Middle frontal gyrus (tissue), 1 donor: ENCODE measurements at regions not wholly inside any gene's neighbourhood (a gene's known extent, or its start where the extent isn't known, plus 50 kb on each side); places are given as distances from the start of the nearest gene placed in this dataset.
"Not testable (repeated sequence)": the region's sequence is repeated elsewhere in the genome, so short reads cannot be mapped to it uniquely, and the experiment has no call there.

ENCODE experiments used
- DNase-seq: peaks from one replicate; pipeline ENCODE4 v3.0.0-alpha.2; 2015; ENCODE audit warnings: low spot score; ENCODE audit errors: extremely low spot score

DNA sequence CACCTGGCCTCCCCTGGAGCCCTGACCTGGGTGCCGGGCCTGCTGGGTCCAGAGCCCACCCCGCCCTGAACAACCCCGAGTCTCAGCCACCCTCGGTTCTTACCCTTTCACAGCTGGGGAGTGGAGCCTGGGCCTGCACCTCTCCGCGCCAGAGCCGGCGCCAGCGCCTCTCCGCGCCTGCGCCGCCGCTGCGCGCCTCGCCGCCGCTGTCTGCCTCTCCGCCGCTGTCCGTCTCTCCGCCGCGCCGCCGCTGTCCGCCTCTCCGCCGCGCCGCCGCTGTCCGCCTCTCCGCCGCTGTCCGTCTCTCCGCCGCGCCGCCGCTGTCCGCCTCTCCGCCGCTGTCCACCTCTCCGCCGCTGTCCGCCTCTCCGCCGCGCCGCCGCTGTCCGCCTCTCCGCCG lies 326.9 kb upstream of the PLGLB1 start:
- not testable (repeated sequence) for DNase-seq

DNA sequence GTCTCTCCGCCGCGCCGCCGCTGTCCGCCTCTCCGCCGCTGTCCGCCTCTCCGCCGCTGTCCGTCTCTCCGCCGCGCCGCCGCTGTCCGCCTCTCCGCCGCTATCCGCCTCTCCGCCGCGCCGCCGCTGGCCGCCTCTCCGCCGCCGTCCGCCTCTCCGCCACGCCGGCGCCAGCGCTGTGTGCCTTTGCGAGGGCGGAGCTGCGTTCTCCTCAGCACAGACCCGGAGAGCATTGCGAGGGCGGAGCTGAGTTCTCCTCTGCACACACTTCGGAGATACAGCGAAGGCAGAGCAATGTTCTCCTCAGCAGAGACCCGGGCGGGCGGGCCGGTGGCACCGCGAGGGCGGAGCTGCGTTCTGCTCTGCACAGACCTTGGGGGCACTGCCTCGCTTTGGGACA lies 327.4 kb upstream of the PLGLB1 start:
- not testable (repeated sequence) for DNase-seq

DNA sequence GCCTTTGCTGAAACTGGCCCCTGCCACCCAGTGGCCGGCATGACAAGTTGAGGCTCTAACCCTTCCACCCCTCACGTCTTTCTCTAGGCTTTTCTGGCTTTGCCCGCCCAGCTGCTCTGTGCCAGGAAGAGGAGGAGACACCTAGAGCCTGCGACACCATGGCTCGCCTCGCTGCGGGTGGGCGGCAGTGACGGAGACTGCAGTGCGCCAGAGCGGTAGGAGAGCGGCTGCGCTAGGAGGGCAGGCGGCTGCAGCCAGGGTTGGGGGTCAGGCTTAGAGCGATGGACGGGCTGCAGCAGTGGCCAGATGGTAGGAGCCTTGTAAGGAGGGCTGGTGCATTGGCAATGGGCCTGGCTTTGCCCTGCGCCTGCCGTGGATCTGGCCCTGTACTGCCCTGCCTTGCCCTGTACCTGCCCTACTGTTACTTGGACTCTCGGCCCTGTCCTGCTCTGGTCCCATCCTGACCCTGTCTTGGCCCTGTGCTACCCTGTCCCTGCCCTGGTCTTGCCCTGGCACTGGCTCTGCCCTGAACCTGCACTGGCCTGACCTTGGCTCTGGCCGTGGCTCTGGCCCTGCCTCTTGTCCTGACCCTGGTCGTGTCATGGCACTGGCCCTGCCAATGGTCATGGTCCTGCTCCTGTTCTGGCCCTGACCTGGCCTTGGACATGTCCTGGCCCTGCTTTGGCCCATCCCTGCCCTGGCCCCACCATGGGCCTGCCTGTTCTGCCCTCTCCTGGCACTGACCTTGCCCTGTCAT lies 330.7 kb upstream of the PLGLB1 start:
- DNase-seq = not testable (repeated sequence)

DNA sequence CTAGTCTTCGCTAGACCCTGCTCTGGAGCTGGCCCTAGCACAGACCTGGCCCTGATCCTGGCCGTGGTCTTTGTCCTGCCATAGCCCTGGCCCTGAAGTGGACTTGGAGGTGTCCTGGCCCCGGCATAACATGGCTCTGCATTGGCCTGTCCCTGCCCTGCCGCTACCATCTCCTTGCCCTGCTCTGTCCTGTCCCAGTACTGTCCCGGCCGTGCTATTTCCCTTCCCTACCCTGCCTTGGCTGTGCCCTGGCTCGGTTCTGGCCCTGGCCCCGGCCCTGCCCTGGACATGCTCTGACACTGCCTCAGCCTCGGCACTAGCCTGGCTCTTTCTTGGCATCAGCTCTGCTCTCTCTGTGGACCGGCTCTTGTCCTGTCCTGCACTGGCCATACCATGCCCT lies 331.8 kb upstream of the PLGLB1 start:
- DNase-seq = not testable (repeated sequence)

DNA sequence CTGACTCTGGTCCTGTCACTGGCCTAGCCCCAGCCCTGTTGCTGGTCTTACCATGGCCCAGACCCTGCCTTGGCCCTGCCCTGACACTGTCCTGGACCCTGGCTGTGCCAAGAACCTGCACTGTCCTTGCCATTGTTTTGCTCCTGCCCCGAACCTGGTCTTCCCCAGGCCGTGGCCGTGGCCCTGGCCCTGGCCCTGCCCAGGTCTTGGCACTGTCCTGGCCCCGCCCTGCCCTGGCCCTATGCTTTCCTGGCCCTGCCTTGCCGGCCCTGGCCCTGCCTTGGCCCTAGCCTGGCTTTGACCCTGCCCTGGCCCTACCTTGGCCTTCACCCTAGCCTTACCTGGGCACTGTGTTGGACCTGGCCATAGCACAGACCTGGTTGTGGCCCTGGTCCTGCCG lies 332.5 kb upstream of the PLGLB1 start:
- not testable (repeated sequence) for DNase-seq

- not testable (repeated sequence) for DNase-seq
Measured at GRCh38 chr2:87360250-87360649, 338.6 kb upstream of the PLGLB1 start.

- DNase-seq = not testable (repeated sequence)
Measured at GRCh38 chr2:87360927-87361326, 339.3 kb upstream of the PLGLB1 start.

DNA sequence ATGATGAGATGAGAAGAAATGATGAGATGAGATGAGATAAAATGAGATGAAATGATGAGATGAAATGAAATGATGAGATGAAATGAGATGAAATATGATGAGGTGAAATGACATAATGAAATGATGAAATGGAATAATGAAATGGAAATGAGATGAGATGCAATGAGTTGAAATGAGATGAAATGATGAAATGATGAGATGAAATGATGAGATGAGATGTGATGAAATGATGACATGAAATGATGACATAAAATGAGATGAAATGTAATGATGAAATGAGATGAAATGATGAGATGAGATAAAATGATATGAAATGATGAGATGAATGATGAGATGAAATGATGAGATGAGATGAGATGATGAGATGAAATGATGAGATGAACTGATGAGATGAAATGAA lies 340.2 kb upstream of the PLGLB1 start:
- DNase-seq = not testable (repeated sequence)

GRCh38 chr2:87364379-87364778 lies 342.7 kb upstream of the PLGLB1 start:
- DNase-seq = not testable (repeated sequence)

DNA sequence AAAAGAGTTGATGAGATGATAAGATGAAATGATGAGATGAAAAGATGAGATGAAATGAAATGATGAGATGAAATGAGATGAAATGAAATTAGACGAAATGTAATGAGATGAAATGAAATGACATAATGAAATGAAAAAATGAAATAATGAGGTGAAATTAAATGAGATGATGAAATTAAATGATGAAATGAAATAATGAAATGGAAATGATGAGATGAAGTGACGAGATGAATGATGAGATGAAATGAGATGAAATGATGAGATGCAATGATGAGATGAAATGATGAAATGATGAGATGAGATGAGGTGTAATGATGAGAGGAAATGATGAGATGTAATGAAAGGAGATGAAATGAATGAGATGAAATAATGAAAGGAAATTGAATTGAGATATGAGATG lies 343.4 kb upstream of the PLGLB1 start:
- not testable (repeated sequence) for DNase-seq

DNA sequence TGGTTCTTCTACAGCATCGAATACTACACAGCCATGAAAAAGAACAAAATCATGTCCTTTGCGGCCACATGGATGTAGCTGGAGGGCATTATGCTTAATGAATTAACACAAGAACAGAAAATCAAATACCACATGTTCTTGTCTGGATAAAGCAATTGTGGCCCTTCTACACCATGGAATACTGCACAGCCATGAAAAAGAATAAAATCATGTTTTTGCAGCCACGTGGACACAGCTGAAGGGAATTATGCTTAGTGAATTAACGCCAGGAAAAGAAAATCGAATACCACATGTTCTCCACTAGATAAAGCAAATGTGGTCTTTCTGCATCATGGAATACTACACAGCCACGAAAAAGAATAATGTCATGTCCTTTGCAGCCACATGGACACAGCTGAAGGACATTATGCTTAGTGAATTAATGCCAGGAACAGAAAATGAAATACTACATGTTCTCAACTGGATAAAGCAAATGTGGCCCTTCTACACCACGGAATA lies 361.8 kb upstream of the PLGLB2 start:
- DNase-seq = not testable (repeated sequence)

GRCh38 chr2:87395784-87396183 lies 352.1 kb upstream of the PLGLB2 start:
- DNase-seq = not testable (repeated sequence)

DNA sequence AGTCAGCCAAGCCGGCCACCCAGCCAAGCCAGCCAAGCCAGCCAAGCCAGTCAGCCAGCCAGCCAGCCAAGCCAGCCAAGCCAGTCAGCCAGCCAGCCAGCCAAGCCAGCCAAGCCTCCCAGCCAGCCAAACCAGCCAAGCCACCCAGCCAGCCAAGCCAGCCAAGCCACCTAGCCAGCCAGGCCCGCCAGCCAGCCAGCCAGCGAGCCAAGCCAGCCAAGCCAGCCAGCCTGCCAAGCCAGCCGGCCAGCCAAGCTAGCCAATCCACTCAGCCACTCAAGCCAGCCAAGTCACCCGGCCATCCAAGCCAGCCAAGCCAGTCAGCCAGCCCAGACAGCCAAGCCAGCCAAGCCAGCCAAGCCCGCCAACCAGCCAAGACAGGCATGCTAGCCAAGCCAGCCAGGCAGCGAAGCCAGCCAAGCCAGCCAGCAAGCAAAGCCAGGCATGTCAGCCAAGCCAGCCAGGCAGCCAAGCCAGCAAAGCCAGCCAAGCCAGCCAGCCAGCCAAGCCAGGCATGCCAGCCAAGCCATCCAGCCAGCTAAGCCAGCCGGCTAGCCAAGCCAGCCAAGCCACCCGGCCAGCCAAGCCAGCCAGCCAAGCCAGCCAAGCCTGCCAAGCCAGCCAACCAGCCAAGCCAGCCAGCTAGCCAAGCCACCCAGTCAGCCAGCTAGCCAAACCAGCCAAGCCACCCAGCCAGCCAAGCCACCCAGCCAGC lies 351.2 kb upstream of the PLGLB2 start:
- not testable (repeated sequence) for DNase-seq

DNA sequence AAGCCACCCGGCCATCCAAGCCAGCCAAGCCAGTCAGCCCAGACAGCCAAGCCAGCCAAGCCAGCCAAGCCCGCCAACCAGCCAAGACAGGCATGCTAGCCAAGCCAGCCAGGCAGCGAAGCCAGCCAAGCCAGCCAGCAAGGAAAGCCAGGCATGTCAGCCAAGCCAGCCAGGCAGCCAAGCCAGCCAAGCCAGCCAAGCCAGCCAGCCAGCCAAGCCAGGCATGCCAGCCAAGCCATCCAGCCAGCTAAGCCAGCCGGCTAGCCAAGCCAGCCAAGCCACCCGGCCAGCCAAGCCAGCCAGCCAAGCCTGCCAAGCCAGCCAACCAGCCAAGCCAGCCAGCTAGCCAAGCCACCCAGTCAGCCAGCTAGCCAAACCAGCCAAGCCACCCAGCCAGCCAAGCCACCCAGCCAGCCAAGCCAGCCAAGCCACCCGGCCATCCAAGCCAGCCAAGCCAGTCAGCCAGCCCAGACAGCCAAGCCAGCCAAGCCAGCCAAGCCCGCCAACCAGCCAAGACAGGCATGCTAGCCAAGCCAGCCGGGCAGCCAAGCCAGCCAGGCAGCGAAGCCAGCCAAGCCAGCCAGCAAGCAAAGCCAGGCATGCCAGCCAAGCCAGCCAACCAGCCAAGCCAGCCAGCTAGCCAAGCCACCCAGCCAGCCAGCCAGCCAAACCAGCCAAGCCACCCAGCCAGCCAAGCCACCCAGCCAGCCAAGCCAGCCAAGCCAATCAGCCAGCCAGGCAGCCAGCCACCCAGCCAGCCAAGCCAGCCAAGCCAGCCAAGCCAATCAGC lies 350.4 kb upstream of the PLGLB2 start:
- DNase-seq = not testable (repeated sequence)

DNA sequence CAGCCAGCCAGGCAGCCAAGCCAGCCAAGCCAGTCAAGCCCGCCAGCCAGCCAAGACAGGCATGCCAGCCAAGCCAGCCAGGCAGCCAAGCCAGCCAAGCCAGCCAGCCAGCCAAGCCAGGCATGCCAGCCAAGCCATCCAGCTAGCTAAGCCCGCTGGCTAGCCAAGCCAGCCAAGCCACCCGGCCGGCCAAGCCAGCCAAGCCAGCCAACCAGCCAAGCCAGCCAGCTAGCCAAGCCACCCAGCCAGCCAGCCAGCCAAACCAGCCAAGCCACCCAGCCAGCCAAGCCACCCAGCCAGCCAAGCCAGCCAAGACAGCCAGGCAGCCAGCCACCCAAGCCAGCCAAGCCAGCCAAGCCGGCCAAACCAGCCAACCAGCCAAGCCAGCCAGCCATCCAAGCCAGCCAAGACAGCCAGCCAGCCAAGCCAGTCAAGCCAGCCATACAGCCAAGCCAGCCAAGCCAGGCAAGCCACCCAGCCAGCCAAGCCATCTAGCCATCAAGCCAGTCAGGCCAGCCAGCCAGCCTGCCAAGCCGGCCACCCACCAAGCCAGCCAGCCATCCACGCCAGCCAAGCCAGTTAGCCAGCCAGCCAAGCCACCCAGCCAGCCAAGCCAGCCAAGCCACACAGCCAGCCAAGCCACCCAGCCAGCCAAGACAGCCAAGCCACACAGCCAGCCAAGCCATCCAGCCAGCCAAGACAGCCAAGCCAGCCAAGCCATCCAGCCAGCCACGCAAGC lies 349.2 kb upstream of the PLGLB2 start:
- DNase-seq = not testable (repeated sequence)

GRCh38 chr2:87401726-87402345 lies 346.1 kb upstream of the PLGLB2 start:
- no peak for DNase-seq

DNA sequence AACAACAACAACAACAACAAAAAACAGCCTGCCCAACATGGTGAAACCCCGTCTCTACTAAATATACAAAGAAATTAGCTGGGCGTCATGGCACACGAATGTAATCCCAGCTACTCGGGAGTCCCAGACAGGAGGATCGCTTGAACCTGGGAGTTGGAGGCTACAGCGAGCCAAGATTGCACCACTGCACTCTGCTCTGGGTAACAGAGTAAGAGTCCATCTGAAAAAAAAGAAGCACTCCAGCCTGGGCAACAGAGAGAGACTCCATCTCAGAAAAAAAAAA lies 344.1 kb upstream of the PLGLB2 start:
- no peak for DNase-seq

DNA sequence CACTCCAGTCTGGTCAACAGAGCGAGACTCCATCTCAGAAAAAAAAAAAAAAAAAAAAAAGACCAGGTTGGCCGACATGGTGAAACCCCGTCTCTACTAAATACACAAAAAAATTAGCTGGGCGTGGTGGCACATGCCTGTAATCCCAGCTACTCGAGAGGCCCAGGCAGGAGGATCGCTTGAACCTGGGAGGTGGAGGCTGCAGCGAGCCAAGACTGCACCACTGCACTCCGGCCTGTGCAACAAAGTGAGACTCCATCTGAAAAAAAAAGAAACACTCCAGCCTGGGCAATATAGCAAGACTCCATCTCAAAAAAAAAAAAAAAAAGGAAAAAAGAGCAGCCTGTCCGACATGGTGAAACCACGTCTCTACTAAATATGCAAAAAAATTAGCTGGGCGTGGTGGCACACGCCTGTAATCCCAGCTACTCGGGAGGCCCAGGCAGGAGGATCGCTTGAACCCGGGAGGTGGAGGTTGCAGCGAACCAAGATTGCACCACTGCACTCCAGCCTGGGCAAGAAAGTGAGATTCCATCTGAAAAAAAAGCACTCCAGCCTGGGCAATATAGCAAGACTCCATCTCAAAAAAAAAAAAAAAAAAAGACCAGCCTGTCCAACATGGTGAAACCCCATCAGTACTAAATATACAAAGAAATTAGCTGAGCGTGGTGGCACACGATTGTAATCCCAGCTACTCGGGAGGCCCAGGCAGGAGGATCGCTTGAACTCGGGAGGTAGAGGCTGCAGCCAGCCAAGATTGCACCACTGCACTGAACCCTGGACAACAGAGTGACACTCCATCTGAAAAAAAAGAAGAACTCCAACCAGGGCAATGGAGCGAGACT lies 343.3 kb upstream of the PLGLB2 start:
- not testable (repeated sequence) for DNase-seq

DNA sequence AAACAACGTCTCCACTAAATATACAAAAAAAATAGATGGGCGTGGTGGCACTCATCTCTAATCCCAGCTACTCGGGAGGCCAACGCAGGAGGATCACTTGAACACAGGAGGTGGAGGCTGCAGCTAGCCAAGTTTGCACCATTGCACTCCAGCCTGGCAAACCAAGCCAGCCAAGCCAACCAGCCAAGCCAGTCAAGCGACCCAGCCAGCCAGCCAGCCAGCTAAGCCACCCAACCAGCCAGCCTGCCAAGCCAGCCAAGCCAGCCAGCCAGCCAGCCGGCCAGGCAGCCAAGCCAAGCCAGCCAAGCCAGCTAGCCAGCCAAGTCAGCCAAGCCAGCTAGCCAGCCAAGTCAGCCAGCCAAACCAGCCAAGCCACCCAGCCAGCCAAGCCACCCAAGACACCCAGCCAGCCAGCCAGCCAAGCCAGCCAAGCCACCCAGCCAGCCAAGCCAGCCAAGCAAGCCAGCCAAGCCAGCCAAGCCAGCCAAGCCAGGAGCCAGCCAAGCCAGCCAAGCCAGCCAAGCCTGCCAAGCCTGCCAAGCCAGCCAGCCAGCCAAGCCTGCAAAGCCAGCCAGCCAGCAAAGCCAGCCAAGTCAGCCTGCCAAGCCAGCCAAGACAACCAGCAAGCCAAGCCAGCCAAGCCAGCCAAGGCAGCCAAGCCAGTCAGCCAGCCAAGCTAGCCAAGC lies 342.2 kb upstream of the PLGLB2 start:
- not testable (repeated sequence) for DNase-seq
